ENCODE measurements at regions not wholly inside any gene's neighbourhood (a gene's known extent, or its start where the extent isn't known, plus 50 kb on each side); places are given as distances from the start of the nearest gene placed in this dataset.
"Not testable (repeated sequence)": the region's sequence is repeated elsewhere in the genome, so short reads cannot be mapped to it uniquely, and the experiment has no call there.

- TF ChIP-seq, protein P1, sequence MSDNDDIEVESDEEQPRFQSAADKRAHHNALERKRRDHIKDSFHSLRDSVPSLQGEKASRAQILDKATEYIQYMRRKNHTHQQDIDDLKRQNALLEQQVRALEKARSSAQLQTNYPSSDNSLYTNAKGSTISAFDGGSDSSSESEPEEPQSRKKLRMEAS (IDR thresholded peaks at IDR 0.05), result no peak
- no peak for TF ChIP-seq JUN (IDR thresholded peaks at IDR 0.05)
- no peak for TF ChIP-seq NFE2L2 (conservative IDR thresholded peaks at IDR 0.05; ENCODE audit: low read length)
These were observed 351.9 kb downstream of the S1PR1 start (continued) for GRCh38 chr1:101588677-101589076.

- Histone ChIP-seq H3K4me3 (no peak overlapping the region), H3K9me3 (no peaks in the 10 kb centered on the region), H3K4me1 (no peaks in the 10 kb centered on the region), H3K4me2 (no peak overlapping the region), H3K27ac (no peak overlapping the region)
- FAIRE-seq, result no peak
- ChIA-PET CTCF (no interaction called here), POLR2A (no interaction called here)
- no peak for ATAC-seq
- no peak for DNase-seq (ENCODE audit: low read depth in 1 of 2, low spot score in 1 of 2)
- WGBS (ENCODE audit: missing lambda C conversion rate), result 42% methylated on average over 1 of the region's 1 CpG
- TF ChIP-seq NPAS2 (CRISPR knock-in tag; IDR thresholded peaks at IDR 0.05; ENCODE audit: borderline replicate concordance) (no peak), RNF2 (IDR thresholded peaks at IDR 0.05; ENCODE audit: borderline replicate concordance, low read depth) (no peak), HOXA7 (CRISPR knock-in tag; IDR thresholded peaks at IDR 0.05) (no peak), ELK1 (IDR thresholded peaks at IDR 0.05; ENCODE audit: low read depth, low read length) (no peak), RFX5 (IDR thresholded peaks at IDR 0.05) (no peak), HDAC2 (IDR thresholded peaks at IDR 0.05) (no peak), CTCF (IDR thresholded peaks at IDR 0.05) (no peak), SMC3 (IDR thresholded peaks at IDR 0.05) (no peak), KDM1A (IDR thresholded peaks at IDR 0.05; ENCODE audit: low read depth) (no peak), GATA3 (IDR thresholded peaks at IDR 0.05; ENCODE audit: borderline replicate concordance) (no peak), MYC (IDR thresholded peaks at IDR 0.05; ENCODE audit: borderline replicate concordance, low read length) (no peak)
These were observed 356.0 kb downstream of the S1PR1 start for GRCh38 chr1:101592845-101593244.

DNA sequence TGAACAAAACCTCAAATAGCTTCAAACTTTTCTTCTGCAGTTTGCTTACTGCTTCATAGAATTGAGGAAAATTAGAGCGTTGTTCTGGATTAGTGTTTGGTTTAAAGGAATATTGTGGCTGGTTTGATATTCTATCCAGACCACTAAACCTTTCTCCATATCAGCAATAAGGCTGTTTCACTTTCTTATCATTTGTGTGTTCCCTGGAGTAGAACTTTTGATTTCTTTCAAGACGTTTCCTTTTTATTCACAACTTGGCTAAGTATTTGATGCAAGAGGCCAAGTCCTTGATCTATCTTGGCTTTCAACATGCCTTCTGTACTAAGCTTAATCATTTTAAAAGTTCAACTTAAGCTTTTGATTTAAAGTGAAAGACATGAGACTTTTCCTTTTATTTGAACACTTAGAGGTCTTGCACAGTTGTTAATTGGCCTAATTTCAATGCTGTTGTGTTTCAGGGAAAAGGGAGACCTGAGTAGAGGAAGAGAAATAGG is 359.1 kb downstream of the S1PR1 start:
- TF ChIP-seq EHMT2 (IDR thresholded peaks at IDR 0.05; ENCODE audit: low read depth) (no peak), RNF2 (IDR thresholded peaks at IDR 0.05; ENCODE audit: borderline replicate concordance, low read depth) (no peak), ELK1 (IDR thresholded peaks at IDR 0.05; ENCODE audit: low read depth, low read length) (no peak), ESRRA (IDR thresholded peaks at IDR 0.05; ENCODE audit: borderline replicate concordance, low read length) (no peak), KDM5A (IDR thresholded peaks at IDR 0.05) (no peak), FOXS1 (CRISPR knock-in tag; IDR thresholded peaks at IDR 0.05) (no peak), EP300 (IDR thresholded peaks at IDR 0.05) (no peak), JUNB (IDR thresholded peaks at IDR 0.05) (no peak)
- no peaks in the 10 kb centered on the region for H3K9me3 ChIP-seq
- no peak overlapping the region for H3K27ac ChIP-seq
- H3K4me2 ChIP-seq, result no peak overlapping the region
- POLR2A ChIA-PET, result no interaction called here
- ATAC-seq (no peak), FAIRE-seq (no peak), DNase-seq (ENCODE audit: low read depth in 1 of 2, low spot score in 1 of 2) (no peak)
- WGBS (ENCODE audit: missing lambda C conversion rate), result 0% methylated on average over 2 of the region's 2 CpGs
- H3K4me3 ChIP-seq, result no peak overlapping the region
- H3K4me1 ChIP-seq, result no peaks in the 10 kb centered on the region
- CTCF ChIA-PET, result no interaction called here

- CTCF ChIA-PET; H3K9me3 ChIP-seq; DNase-seq (ENCODE audit: low read depth in 1 of 2, low spot score in 1 of 2); H3K27ac ChIP-seq; ATAC-seq; H3K4me3 ChIP-seq; POLR2A ChIA-PET; FAIRE-seq; H3K4me1 ChIP-seq; H3K4me2 ChIP-seq: not testable (repeated sequence)
- 27% methylated on average over 5 of the region's 5 CpGs for WGBS (ENCODE audit: missing lambda C conversion rate)
These were observed 363.8 kb downstream of the S1PR1 start for GRCh38 chr1:101600615-101601014.

Measured in A549 (cell line).